Esophagus squamous epithelium (tissue), 4 donors: ENCODE measurements at regions not wholly inside any gene's neighbourhood (a gene's known extent, or its start where the extent isn't known, plus 50 kb on each side); places are given as distances from the start of the nearest gene placed in this dataset.

Source experiments
- CTCF ChIP-seq, 6 experiments: fragments of 450-650 bp in 4 of 6; fragments of 200-600 bp in 2 of 6; sonication (generic) in 2 of 6; IDR thresholded peaks; one replicate each; pipeline ENCODE4 v1.5.1; 2016 to 2019; ENCODE audit warnings: antibody characterized with exemption in 6 of 6, mild to moderate bottlenecking in 4 of 6, moderate library complexity in 4 of 6
- POLR2A ChIP-seq, 4 donors: fragments of 450-650 bp; IDR thresholded peaks; one replicate each; pipeline ENCODE4 v1.6.1; 2017; ENCODE audit warnings: antibody characterized with exemption in 4 of 4, mild to moderate bottlenecking in 4 of 4, moderate library complexity in 3 of 4

GRCh38 chr2:49288902-49289700, 134.8 kb upstream of the FSHR start:
- TF ChIP-seq CTCF (IDR thresholded peaks at IDR 0.05) (no peak), POLR2A (IDR thresholded peaks at IDR 0.05) (no peak)
